ENCODE measurements at regions not wholly inside any gene's neighbourhood (a gene's known extent, or its start where the extent isn't known, plus 50 kb on each side); places are given as distances from the start of the nearest gene placed in this dataset.

- TF ChIP-seq EZH2 (IDR thresholded peaks at IDR 0.05; ENCODE audit: borderline replicate concordance, low read length) (no peak), CTCF (IDR thresholded peaks at IDR 0.05; ENCODE audit: low read length) (no peak)
- Histone ChIP-seq H3K4me1 (ENCODE audit: insufficient read depth, low read length, severe bottlenecking) (peaks cover 13% of the 10 kb centered on the region), H2AFZ (ENCODE audit: low read length) (no peak overlapping the region)
These were observed 83.9 kb upstream of the SGIP1 start for GRCh38 chr1:66450043-66450514.

GRCh38 chr1:66450847-66451246 lies 83.1 kb upstream of the SGIP1 start:
- Histone ChIP-seq H3K4me1 (ENCODE audit: insufficient read depth, low read length, severe bottlenecking) (peaks cover 5% of the 10 kb centered on the region), H2AFZ (ENCODE audit: low read length) (no peak overlapping the region), H3K9me2 (ENCODE audit: low read depth, low read length) (no peaks in the 10 kb centered on the region), H4K20me1 (ENCODE audit: insufficient read depth, low read length) (no peaks in the 10 kb centered on the region), H3K9me3 (ENCODE audit: low read length) (no peaks in the 10 kb centered on the region), H3K4me2 (ENCODE audit: low read length) (no peak overlapping the region), H3K4me3 (ENCODE audit: low read depth, low read length, poor library complexity, severe bottlenecking) (no peak overlapping the region), H3F3A (ENCODE audit: insufficient read depth, low read length) (no peaks in the 10 kb centered on the region), H3K9ac (ENCODE audit: low read length) (no peak overlapping the region), H3K27me3 (ENCODE audit: insufficient read depth, low read length) (no peaks in the 10 kb centered on the region), H3K27ac (ENCODE audit: low read depth, low read length, poor library complexity, severe bottlenecking) (no peak overlapping the region), H3K79me2 (ENCODE audit: insufficient read depth, low read length) (no peaks in the 10 kb centered on the region), H3K36me3 (ENCODE audit: insufficient read depth, low read length) (no peaks in the 10 kb centered on the region)
- TF ChIP-seq CTCF (IDR thresholded peaks at IDR 0.05; ENCODE audit: low read length) (no peak), EZH2 (IDR thresholded peaks at IDR 0.05; ENCODE audit: borderline replicate concordance, low read length) (no peak)

More at GRCh38 chr1:66450043-66450514, 83.9 kb upstream of the SGIP1 start:
- Histone ChIP-seq H3K9me2 (ENCODE audit: low read depth, low read length) (no peaks in the 10 kb centered on the region), H4K20me1 (ENCODE audit: insufficient read depth, low read length) (no peaks in the 10 kb centered on the region), H3K4me2 (ENCODE audit: low read length) (no peak overlapping the region), H3K9me3 (ENCODE audit: low read length) (no peaks in the 10 kb centered on the region), H3K9ac (ENCODE audit: low read length) (no peak overlapping the region), H3K27ac (ENCODE audit: low read depth, low read length, poor library complexity, severe bottlenecking) (no peak overlapping the region), H3K36me3 (ENCODE audit: insufficient read depth, low read length) (no peaks in the 10 kb centered on the region), H3K27me3 (ENCODE audit: insufficient read depth, low read length) (no peaks in the 10 kb centered on the region), H3K79me2 (ENCODE audit: insufficient read depth, low read length) (no peaks in the 10 kb centered on the region), H3F3A (ENCODE audit: insufficient read depth, low read length) (no peaks in the 10 kb centered on the region), H3K4me3 (ENCODE audit: low read depth, low read length, poor library complexity, severe bottlenecking) (no peak overlapping the region)

GRCh38 chr1:66452162-66452561 lies 81.8 kb upstream of the SGIP1 start:
- no peak for TF ChIP-seq EZH2 (IDR thresholded peaks at IDR 0.05; ENCODE audit: borderline replicate concordance, low read length)
- no peak for TF ChIP-seq CTCF (IDR thresholded peaks at IDR 0.05; ENCODE audit: low read length)
- no peaks in the 10 kb centered on the region for H3K4me1 ChIP-seq (ENCODE audit: insufficient read depth, low read length, severe bottlenecking)
- H3K36me3 ChIP-seq (ENCODE audit: insufficient read depth, low read length): no peaks in the 10 kb centered on the region
- H4K20me1 ChIP-seq (ENCODE audit: insufficient read depth, low read length): no peaks in the 10 kb centered on the region
- H3F3A ChIP-seq (ENCODE audit: insufficient read depth, low read length): no peaks in the 10 kb centered on the region
- no peaks in the 10 kb centered on the region for H3K27me3 ChIP-seq (ENCODE audit: insufficient read depth, low read length)
- H3K27ac ChIP-seq (ENCODE audit: low read depth, low read length, poor library complexity, severe bottlenecking): no peak overlapping the region
- no peaks in the 10 kb centered on the region for H3K79me2 ChIP-seq (ENCODE audit: insufficient read depth, low read length)
- H3K4me2 ChIP-seq (ENCODE audit: low read length): no peak overlapping the region
- no peak overlapping the region for H2AFZ ChIP-seq (ENCODE audit: low read length)
- H3K9me2 ChIP-seq (ENCODE audit: low read depth, low read length): no peaks in the 10 kb centered on the region
- H3K4me3 ChIP-seq (ENCODE audit: low read depth, low read length, poor library complexity, severe bottlenecking): no peak overlapping the region
- no peak overlapping the region for H3K9ac ChIP-seq (ENCODE audit: low read length)
- H3K9me3 ChIP-seq (ENCODE audit: low read length): no peaks in the 10 kb centered on the region

All from OCI-LY1 (cell line).